B cell (primary cell): ENCODE measurements at regions not wholly inside any gene's neighbourhood (a gene's known extent, or its start where the extent isn't known, plus 50 kb on each side); places are given as distances from the start of the nearest gene placed in this dataset.

ENCODE experiments used
- EZH2 ChIP-seq: IDR thresholded peaks from 2 replicates; pipeline ENCODE4 v1.6.1; 2012; ENCODE audit warnings: borderline replicate concordance, low read depth, mild to moderate bottlenecking, moderate library complexity, low read length; ENCODE audit not compliant: insufficient read depth, poor library complexity, severe bottlenecking
- TF ChIP-seq, protein P1 (sequence below): fragments of 200-600 bp; IDR thresholded peaks from one replicate; pipeline ENCODE4 v1.8.0; 2022; ENCODE audit warnings: antibody characterized with exemption, mild to moderate bottlenecking

DNA sequence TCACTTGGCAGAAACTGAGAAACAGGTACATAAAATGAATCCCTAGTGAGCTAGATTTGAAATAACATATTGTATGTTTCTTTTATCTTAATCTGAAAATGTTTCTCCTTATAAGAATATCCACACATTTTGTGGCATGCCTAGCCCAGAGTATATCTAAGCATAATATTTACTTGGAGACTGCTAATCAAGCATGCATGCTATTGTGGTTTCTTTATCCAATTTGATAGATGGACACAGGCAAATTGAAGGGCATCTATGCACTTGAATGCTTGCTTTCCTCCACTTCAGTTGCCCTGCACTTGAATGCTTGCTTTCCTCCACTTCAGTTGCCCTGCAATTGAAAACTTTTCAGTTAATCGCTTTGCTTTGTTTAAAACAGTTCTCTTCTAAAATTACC lies 729.8 kb downstream of the TBC1D32 start:
- no peak for TF ChIP-seq EZH2
- TF ChIP-seq, protein P1, sequence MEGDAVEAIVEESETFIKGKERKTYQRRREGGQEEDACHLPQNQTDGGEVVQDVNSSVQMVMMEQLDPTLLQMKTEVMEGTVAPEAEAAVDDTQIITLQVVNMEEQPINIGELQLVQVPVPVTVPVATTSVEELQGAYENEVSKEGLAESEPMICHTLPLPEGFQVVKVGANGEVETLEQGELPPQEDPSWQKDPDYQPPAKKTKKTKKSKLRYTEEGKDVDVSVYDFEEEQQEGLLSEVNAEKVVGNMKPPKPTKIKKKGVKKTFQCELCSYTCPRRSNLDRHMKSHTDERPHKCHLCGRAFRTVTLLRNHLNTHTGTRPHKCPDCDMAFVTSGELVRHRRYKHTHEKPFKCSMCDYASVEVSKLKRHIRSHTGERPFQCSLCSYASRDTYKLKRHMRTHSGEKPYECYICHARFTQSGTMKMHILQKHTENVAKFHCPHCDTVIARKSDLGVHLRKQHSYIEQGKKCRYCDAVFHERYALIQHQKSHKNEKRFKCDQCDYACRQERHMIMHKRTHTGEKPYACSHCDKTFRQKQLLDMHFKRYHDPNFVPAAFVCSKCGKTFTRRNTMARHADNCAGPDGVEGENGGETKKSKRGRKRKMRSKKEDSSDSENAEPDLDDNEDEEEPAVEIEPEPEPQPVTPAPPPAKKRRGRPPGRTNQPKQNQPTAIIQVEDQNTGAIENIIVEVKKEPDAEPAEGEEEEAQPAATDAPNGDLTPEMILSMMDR = no peak
